Femur (tissue), 1 donor: ENCODE measurements at regions not wholly inside any gene's neighbourhood (a gene's known extent, or its start where the extent isn't known, plus 50 kb on each side); places are given as distances from the start of the nearest gene placed in this dataset.
A peak's percentile ranks its signal among the peaks of the same experiment; 100 is the strongest.
"Not testable (repeated sequence)": the region's sequence is repeated elsewhere in the genome, so short reads cannot be mapped to it uniquely, and the experiment has no call there.

Source experiments
- DNase-seq: peaks from one replicate; pipeline ENCODE4 v3.0.0-alpha.2; 2017

DNA sequence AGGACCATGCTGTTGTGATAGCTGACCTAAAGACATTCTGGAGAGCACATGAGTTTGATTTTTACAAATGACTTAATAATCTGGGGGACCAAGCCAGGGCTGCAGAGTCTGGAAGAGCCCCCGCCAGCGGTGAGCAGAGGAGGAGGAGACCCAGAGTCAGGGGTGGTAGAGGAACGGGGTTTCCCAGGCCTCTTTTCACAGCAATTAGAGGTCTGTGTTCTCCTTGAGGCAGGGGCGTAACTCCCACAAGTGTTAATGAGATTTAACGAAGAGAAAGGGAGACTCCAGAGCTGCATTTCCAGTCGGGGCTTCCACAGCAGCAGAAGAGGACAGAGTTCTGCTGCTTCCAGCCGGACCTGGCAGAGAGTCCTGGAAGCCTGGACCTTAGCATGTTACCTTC is 137.9 kb upstream of the SLC24A2 start:
- no peak for DNase-seq

DNA sequence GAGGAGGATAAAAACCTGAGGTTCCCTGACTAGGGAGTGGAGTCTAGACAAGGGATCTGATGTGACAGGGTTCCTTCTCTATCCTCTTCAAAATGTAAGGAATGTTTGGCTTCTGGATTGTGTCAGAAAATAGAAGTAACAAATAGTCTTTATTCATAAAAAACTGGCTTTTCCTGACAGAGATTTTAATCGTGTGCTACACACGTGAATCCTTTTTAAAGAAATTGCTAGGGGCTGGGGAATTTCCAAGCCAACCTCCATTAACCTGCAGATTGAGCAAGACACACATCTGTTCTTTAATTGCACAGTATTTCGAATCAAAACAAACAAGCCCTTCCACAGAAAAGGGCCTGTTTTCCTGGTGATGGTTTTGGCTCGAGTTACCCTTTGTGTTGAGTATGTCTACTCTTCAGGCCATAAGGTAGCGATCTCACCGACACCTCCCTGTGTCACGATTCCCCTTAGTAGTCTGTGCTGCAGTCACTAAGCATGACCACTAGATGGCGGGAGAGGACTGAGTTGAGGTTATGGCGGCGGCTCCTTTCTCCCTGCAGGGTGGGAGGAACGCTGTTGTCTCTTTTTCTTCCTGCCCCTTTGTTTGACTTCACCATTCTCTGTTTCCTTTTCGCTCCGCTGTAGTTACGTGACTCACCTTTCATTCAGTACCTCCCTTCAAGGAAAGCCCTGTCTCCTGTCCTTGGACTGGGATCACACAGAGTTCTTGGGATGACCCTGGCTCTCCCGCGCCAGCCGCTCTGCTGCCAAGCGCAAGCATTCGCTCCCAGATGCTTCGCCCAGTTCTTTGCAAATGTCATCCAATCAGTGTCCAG is 137.1 kb upstream of the SLC24A2 start:
- DNase-seq, result peak; percentile 85

DNA sequence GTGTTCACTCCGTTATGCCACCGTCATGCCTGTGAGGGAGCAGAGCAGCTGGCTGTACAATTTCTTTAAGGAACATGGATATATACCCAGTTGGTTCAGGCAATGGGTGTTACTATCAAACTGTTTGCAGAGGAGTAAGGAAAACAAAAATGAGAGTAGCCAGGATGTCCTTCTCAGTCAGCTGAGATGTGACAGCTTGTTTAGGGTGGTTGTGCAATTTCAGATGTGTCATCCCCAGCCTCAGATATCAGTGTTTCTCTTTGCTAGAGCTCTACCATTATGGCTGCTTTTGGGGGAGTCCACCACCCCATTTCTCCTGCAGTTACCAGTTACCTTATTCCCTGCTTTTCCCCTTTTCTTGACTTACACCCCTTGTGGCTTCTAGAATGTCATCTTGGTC is 135.2 kb upstream of the SLC24A2 start:
- no peak for DNase-seq

DNA sequence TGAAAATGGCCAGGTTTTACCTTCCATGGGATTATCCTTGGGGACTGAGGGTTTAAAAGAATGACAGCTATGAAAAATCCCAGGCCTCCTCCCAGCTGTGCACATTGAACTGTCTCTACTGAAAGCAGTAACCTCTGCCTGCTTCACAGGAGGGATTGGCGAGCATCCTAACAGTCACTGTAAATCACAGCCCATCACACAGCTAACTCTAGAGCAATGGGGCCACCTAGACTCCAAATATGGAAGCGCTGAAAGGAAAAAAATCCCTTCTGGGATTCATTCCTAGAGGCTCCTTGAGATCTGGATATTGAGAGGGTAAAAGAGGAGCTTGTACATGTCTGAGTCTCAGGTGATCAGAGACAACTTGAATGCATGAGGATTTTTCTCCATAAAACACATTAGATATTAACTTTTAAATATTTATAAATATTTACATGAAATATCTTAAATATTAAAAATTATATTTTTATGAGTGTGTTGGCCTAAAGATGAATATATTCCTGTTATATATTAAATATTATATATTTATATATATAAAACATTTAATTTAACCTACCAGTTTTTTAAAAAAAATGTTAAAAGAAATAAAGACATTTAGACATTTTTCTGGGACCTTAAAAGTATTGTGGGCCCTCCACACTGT is 133.8 kb upstream of the SLC24A2 start:
- DNase-seq, result peak; percentile 53

DNA sequence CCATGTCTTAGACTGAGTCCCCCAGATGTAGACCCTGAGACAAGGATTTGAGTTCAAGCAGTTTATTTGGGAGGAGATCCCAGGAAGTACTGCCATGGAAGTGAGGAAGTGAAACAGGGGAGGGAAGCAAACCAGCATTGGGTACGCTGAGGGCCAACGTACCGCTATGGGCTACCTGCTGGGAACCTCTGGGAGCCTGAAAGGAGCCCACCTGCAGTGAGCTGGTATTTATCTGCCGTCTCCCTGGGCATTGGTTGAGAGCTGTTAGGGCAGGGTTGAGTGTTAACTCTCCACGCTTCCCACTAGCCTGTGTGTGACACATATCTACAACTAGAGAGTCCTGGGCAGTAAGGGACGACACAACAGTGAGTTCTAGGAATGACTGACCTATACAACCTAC is 131.6 kb upstream of the SLC24A2 start:
- DNase-seq, result no peak

DNA sequence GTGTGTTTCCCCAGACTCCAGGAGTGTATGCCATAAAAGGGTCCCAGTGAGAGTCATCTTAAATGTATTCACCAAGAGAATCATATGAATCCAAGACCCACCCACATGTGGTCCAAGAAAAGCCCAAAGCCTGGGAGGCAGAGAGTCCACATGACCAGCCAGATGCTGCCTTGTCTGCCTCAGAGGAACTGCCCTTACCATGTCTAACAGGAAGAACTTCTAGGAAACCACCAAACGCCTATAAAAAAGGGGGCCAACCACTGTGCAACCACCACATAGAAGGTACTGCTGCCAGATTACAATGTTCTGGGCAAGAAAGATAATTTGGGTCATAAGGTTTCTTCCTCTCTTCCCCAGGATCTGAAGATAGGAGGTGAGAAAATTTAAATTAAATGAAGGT is 129.8 kb upstream of the SLC24A2 start:
- DNase-seq, result no peak

DNA sequence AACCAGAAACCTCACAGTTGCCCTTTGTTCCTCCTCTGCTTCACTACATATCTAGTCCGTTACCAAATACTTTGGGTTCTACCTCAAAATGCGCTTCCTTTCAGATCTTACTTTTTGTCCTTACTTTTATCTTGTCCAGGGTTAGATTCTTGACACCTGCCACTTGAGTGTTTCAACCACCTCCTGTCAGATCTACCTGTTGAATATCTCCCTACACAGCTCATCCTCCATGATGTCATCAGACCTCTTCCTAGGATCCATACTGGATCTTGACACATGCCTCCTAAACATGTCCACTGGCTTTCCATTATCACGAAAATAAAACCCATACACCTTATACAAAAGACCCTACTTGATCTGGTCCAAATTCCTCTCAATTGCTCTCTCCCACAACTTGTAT is 125.2 kb upstream of the SLC24A2 start:
- no peak for DNase-seq

DNA sequence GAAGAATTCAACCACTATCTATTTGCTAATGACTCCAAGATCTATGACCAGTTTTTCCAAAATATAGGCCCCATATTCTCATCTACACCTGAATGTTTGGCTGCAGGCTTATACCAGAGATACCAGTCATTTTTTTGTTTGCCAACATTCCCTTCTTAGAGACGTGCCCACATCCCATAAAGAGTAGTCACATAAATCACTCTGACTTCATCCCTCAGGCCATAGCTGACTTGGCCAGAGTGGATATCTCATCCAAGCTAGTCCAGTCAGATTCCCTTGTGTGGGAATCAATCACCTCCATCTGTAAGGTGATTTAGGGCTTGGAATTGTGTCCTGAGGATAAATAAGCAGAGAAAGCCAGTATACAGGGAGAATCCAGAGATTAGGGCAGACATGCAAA is 124.3 kb upstream of the SLC24A2 start:
- DNase-seq, result no peak

DNA sequence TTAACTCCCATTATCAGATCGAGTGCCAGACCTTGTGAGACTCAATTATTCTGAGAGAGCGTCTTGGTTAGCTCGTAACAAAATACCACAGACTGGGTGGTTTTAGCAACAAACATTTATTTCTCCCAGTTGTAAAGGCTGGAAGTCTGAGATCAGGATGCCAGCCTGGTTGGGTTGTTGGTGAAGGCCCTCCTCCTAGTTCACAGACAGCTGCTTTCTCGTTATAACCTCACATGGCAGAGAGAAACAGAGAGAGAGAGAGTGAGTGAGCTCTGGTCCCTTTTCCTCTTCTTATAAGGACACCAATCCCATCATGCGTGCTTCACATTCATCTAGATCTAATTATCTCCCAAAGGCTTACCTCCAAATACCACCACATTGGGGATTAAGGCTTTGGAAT is 114.2 kb upstream of the SLC24A2 start:
- no peak for DNase-seq

DNA sequence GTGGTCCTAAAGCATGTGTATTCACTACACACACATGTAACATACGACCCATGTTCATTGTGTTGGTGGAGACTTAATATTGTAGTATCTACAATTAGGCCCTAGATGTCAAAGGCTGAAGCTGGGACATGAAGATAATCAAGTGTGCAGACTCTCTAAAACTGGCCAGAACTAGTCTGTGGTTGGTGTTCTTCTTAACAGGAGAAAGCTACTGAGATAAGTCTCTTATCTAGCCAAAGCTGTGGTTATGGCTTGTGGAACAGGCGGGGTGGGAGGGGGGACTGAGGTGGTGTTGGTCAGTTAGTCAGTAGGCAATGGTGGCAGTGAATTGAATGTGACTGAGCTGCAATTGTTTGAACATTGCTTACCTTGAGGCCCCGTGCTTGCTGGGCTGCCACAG is 112.7 kb upstream of the SLC24A2 start:
- DNase-seq, result no peak

DNA sequence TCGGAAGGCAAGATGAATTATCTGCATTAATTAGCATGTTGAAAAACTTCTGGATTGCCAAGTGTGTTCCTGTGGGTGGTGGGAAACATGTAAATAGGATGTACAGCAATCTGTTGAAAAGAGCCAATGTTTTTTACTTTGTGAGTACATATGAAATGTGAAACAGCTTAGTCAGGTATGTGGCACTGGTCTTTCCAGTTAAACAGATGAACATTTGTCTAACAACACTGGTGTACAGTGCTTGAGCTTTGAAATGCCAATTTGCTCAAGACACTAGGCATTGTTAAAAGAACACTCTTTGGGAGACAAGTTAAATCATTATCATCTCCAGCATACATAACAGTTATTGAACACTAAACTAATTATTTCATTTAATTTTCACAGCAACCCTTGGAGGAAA is 107.3 kb upstream of the SLC24A2 start:
- no peak for DNase-seq

DNA sequence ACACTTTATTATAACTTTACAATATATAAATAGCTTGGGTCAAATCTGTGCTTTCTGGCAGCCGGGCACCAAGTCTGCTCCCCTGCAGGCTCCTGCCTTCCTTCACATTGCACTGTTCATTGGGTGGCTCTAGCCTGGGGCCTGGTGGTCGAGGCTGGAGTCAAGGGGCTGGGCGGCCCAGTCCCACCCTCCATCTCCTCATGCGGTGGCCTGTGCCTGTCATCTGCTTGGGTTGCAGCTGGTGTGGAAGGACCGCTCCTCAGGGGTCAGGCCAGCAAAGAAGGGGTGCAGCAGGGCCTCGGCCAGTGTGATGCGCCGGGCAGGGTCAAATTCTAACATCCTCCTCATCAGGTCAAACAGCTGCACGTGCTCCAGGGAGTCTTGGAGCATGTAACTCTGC is 106.7 kb upstream of the SLC24A2 start:
- not testable (repeated sequence) for DNase-seq

DNA sequence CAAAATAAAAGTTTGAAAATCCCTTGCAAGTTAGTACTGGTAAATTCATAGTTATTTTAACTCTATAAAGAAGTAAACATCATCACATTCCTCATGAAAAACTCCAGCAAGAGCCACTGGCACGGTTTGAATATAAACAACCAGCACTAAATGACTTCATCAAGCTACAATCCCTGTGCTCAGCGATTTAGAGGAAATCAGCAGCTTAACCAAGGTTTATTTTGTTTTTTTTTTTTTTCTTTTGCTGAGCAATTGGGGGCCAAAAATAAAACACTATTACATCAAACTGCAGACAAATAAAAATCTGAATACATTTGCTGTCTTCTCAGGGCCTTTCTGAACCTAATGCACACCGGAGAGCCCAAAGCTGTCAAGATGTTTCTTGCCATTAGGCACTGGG is 106.2 kb upstream of the SLC24A2 start:
- DNase-seq, result no peak

DNA sequence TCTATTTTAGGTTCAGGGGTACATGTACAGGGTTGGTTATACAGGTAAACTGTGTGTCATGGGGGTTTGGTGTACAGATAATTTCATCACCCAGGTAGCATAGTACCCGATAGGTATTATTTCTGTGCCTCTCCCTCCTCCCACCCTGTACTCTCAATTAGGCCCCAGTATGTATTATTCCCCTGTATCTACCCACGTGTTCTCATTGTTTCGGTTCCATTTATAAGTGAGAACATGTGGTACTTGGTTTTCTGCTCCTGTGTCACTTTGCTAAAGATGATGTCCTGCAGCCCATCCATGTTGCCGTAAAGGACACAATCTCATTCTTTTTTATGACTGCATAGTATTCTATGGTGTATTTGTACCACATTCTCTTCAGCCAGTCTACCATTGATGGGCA is 96.8 kb upstream of the SLC24A2 start:
- no peak for DNase-seq

DNA sequence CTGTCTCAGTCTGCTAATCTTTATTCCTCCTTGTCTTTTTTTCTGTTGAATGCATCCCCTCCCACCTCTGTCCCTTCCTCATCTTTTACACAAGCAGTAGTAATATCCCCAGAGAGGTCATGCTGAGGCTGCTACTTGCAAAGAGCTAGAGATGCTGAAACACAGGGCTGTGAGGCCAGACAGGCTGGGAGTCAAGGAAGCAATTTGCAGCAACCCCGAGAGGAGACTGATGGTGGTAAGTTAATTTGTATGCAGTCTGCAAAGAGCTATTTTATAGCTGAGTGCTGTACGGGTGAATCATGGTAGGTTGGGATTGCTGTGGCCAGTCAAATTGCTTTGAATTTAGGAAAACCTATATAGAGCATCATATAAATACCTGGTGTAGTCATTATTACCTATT is 90.2 kb upstream of the SLC24A2 start:
- DNase-seq, result no peak

DNA sequence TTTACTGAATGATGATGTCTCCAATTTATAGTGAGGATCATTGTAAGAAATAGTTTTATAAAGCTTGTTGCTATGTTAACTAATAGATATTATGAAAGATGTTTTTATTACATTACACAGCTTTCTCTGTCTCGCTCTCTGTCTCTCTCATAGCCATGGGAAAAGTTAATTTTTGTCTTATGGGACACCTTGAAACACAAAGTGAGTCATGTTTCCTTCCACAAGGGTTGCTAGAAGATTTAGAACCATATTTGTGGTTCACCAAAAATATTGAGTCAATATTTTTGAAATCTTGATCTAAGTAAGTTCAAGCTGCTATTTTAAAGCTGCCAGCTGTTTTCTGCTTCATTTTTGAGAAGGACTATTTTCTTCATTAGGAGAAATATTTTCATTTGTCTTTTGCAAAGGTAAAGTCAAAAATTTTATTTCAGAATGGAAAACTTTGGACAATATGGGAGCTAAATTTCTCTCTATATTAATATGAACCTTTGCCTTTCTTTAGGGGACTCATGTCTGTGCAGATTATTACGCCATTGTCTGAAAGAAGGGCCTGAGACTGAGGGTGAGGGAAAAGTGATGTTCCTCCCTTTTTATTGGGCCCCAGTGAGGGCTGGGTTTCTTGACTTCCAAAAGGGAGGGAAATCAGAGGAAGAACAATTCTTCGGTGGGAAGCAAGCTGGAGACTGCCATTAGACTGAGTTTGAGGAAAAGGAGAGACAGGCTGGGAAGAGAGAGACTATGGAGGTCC is 87.9 kb upstream of the SLC24A2 start:
- DNase-seq, result no peak

DNA sequence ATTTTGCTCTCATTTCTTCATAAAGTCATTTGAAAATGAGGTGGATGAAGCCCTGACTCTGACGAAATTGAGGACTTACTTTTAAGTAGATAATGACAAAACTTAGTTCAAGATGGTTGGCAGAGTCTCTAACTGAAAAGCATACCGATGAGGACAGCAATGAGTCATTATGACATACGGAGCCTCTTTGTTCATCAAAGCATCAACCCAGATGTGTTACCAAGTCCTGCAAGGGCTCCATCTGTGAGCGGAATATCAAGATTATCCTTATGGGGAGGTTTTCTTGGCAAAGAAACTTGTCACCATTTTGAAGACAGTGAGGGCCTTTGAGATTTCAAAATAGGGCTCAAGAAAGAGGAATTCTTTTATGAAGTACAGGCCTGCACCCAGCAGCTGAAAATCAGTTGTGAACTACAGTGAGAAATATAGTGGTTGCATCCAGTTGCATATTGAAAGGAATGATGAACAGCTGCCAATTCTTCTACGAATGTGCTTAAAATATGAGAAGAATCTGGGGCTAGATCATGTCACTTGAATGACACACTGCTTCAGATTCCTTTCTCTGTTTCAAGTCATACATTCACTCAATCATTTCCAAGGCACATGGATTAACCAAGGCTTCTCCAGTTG is 86.6 kb upstream of the SLC24A2 start:
- no peak for DNase-seq

DNA sequence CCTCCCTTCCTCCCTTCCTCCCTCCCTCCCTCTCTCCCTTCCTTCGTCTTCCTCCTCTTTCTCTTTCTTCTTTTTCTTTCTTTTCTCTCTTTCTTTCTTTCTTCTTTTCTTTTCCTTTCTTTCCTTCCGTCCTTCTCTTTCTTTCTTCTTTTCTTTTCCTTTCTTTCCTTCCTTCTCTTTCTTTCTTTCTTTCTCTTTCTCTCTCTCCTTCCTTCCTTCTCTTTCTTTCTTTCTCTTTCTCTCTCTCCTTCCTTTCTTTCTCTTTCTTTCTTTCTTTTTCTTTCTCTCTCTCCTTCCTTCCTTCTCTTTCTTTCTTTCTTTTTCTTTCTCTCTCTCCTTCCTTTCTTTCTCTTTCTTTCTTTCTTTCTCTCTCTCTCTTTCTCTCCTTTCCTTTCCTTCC is 84.4 kb upstream of the SLC24A2 start:
- not testable (repeated sequence) for DNase-seq

DNA sequence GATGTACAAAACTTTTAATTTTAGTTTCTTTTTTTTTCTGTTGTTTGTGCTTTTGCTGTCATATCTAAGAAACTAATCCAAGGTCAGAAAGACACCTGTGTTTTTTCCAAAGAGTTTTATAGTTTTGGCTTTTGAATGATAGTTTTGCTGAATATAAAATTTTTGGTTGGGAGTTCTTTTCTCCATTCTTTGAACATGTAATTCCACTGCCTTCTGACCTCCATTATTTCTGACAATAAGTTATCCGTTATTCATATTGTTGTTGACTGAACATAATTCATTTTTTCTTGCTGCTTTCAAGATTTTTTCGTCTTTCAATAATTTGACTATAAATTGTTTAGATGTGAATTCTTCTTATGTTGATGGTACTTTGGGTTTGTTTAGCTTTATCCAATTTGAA is 82.2 kb upstream of the SLC24A2 start:
- no peak for DNase-seq

DNA sequence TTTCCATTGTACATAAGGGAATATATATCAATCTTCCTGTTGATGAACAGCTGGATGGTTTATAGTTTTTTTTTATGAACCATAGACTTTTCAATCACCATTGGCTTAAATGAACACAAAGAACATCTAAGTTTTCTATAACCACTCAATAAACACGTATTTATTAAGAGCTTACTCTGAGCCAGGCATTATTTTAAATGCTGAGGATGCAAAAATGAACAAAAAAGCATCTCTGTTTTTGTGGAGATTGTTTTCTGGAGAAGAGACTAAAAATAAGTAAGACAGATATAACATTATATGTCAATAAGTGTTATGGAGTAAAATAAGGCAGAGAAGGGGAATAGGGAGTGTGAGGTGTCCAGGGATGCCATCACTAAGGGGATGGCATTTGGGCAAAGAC is 52.1 kb upstream of the SLC24A2 start:
- no peak for DNase-seq
